PC-3 (cell line): ENCODE measurements at regions not wholly inside any gene's neighbourhood (a gene's known extent, or its start where the extent isn't known, plus 50 kb on each side); places are given as distances from the start of the nearest gene placed in this dataset.

Experiments used
- ATAC-seq: fragments of 200-7000 bp; cut with Tn5 transposase; 2 replicates; pipeline ENCODE4 v1.9.1; 2020; ENCODE audit warnings: mild to moderate bottlenecking, moderate library complexity
- BruUV-seq: library from RNA; stranded (reverse); fragments of 400-500 nt; replicated peaks from 2 replicates; lab custom pipeline; 2021; lab: Mats Ljungman, UMichigan
- CTCF ChIA-PET: fragments of 300-600 bp; sonication (Branson Sonifier 250); formaldehyde crosslinking; loops from one replicate; lab custom pipeline; 2022; ENCODE audit warnings: antibody characterized with exemption; lab: Charles Lee
- POLR2A ChIA-PET: fragments of 300-600 bp; sonication (Branson Sonifier 250); formaldehyde crosslinking; loops from one replicate; lab custom pipeline; 2022; ENCODE audit warnings: antibody characterized with exemption; ENCODE audit not compliant: unreplicated experiment; lab: Charles Lee
- DNase-seq: peaks from one replicate; pipeline ENCODE4 v3.0.0-alpha.2; 2015
- H2AFZ ChIP-seq: fragments of 300-600 bp; sonication (generic); 2 replicates; pipeline ENCODE4 v1.6.0; 2016; ENCODE audit warnings: antibody characterized with exemption, low read length
- H3F3A ChIP-seq: fragments of 300-600 bp; sonication (generic); one replicate; pipeline ENCODE4 v1.6.0; 2017; ENCODE audit warnings: antibody characterized with exemption, low read length, control low read depth, mild to moderate bottlenecking; ENCODE audit not compliant: unreplicated experiment
- H3K27ac ChIP-seq: fragments of 300-600 bp; sonication (generic); 2 replicates; pipeline ENCODE4 v1.5.1; 2016; ENCODE audit warnings: mild to moderate bottlenecking, low read length
- H3K27me3 ChIP-seq: fragments of 300-600 bp; sonication (generic); 2 replicates; pipeline ENCODE4 v1.6.1; 2016; ENCODE audit warnings: low read length, mixed read lengths
- H3K36me3 ChIP-seq: fragments of 300-600 bp; sonication (generic); 2 replicates; pipeline ENCODE4 v1.6.1; 2016; ENCODE audit warnings: low read depth, mixed run types, low read length, mixed read lengths
- H3K4me1 ChIP-seq: fragments of 300-600 bp; sonication (generic); 2 replicates; pipeline ENCODE4 v1.5.1; 2016; ENCODE audit warnings: low read length; ENCODE audit not compliant: insufficient read depth
- H3K4me2 ChIP-seq: fragments of 300-600 bp; sonication (generic); 2 replicates; pipeline ENCODE4 v1.6.0; 2016; ENCODE audit warnings: low read length
- H3K4me3 ChIP-seq: fragments of 300-600 bp; sonication (generic); 2 replicates; pipeline ENCODE4 v1.5.1; 2016; ENCODE audit warnings: mild to moderate bottlenecking, low read length, mixed read lengths
- H3K79me2 ChIP-seq: fragments of 300-600 bp; sonication (generic); 2 replicates; pipeline ENCODE4 v1.6.1; 2017; ENCODE audit warnings: low read length, mixed read lengths
- H3K9ac ChIP-seq: fragments of 300-600 bp; sonication (generic); 2 replicates; pipeline ENCODE4 v1.6.0; 2016; ENCODE audit warnings: mild to moderate bottlenecking, low read length
- H3K9me2 ChIP-seq: fragments of 300-600 bp; sonication (generic); replicated peaks from 2 replicates; pipeline ENCODE4 v1.6.1; 2016; ENCODE audit warnings: mixed run types, low read length, mixed read lengths
- H3K9me3 ChIP-seq: fragments of 300-600 bp; sonication (generic); 2 replicates; pipeline ENCODE4 v1.6.1; 2016; ENCODE audit warnings: low read length, mixed read lengths
- H4K20me1 ChIP-seq: fragments of 300-600 bp; sonication (generic); 2 replicates; pipeline ENCODE4 v1.6.1; 2016; ENCODE audit warnings: low read length, mixed read lengths
- EZH2 ChIP-seq: fragments of 300-600 bp; sonication (generic); IDR thresholded peaks from one replicate; pipeline ENCODE4 v1.6.1; 2017; ENCODE audit warnings: antibody characterized with exemption, mild to moderate bottlenecking, low read length; ENCODE audit not compliant: unreplicated experiment
- EZH2phosphoT487 ChIP-seq: fragments of 300-600 bp; sonication (generic); IDR thresholded peaks from 2 replicates; pipeline ENCODE4 v1.6.1; 2018; ENCODE audit warnings: mild to moderate bottlenecking, antibody characterized with exemption, low read length, borderline replicate concordance
- intact Hi-C: fragments of 100-400 bp; cut with micrococcal nuclease; formaldehyde crosslinking; loops from 2 replicates; pipeline ENCODE4 v1.9.0; 2023
- TF ChIP-seq, protein P1 (sequence below): fragments of 300-600 bp; sonication (generic); conservative IDR thresholded peaks from 2 replicates; pipeline ENCODE4 v1.5.1; 2017; ENCODE audit warnings: antibody characterized with exemption, low read depth, mild to moderate bottlenecking, low read length

DNA sequence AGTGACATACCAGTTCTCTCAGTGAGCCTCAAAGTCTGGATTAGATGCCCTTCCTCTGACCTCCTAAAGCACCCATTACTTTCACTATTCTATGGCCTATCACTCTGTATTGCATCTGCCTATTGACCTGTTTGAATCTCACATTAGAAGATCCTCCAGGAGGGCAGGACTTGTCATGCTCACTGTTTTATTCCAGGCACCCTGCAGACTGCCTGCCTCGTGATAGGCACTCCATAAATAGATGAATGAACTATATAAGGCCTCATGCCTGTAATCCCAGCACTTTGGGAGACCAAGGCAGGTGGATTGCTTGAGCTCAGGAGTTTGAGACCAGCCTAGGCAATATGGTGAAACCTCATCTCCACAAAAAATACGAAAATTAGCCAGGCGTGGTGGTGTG is 160.1 kb upstream of the CADM1 start:
- CTCF ChIA-PET: no interaction called here

DNA sequence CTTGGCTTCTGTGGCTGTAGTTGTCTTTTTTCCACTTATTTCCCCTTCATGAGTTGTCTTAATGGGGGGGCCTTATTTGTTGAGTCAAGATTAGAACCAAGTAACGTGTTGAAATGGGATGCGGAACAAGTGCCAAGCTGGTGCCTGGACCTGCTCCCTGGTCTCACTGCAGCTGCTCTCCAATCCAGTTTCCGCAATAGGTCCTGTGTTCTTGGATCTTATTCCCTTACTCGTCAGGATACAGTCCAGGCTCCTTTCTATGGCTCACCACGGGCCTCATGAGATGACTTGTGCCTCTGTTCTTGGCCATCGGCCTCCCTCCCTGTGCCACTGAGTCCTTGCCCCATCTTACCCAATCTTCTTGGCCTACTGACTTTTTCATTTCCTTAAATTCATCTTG is 159.6 kb upstream of the CADM1 start:
- Histone ChIP-seq H3K9me3 (peaks cover 12% of the 10 kb centered on the region; the same call in 1 of the 2 replicates), H3K27ac (no peak overlapping the region), H3K9ac (no peak overlapping the region), H3K4me2 (no peak overlapping the region), H3K79me2 (no peaks in the 10 kb centered on the region), H3K4me3 (no peak overlapping the region), H4K20me1 (no peaks in the 10 kb centered on the region), H3K36me3 (no peaks in the 10 kb centered on the region), H2AFZ (no peak overlapping the region), H3K9me2 (no peaks in the 10 kb centered on the region), H3K27me3 (no peaks in the 10 kb centered on the region), H3K4me1 (no peaks in the 10 kb centered on the region), H3F3A (no peaks in the 10 kb centered on the region)
- intact Hi-C loops: no loop called here
- ChIA-PET CTCF (no interaction called here), POLR2A (no interaction called here)
- DNase-seq (no peak), ATAC-seq (no peak)
- no TSS peak for BruUV-seq
- no peak for TF ChIP-seq EZH2
- TF ChIP-seq EZH2phosphoT487: no peak
- TF ChIP-seq, protein P1, sequence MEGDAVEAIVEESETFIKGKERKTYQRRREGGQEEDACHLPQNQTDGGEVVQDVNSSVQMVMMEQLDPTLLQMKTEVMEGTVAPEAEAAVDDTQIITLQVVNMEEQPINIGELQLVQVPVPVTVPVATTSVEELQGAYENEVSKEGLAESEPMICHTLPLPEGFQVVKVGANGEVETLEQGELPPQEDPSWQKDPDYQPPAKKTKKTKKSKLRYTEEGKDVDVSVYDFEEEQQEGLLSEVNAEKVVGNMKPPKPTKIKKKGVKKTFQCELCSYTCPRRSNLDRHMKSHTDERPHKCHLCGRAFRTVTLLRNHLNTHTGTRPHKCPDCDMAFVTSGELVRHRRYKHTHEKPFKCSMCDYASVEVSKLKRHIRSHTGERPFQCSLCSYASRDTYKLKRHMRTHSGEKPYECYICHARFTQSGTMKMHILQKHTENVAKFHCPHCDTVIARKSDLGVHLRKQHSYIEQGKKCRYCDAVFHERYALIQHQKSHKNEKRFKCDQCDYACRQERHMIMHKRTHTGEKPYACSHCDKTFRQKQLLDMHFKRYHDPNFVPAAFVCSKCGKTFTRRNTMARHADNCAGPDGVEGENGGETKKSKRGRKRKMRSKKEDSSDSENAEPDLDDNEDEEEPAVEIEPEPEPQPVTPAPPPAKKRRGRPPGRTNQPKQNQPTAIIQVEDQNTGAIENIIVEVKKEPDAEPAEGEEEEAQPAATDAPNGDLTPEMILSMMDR: no peak

More for the DNA sequence above, 160.1 kb upstream of the CADM1 start:
- Histone ChIP-seq H3K4me1 (no peaks in the 10 kb centered on the region), H3K27me3 (no peaks in the 10 kb centered on the region), H3K4me2 (no peak overlapping the region), H3K4me3 (no peak overlapping the region), H3K36me3 (no peaks in the 10 kb centered on the region), H3K9me2 (no peaks in the 10 kb centered on the region), H2AFZ (no peak overlapping the region), H3K9me3 (peaks cover 12% of the 10 kb centered on the region; the same call in 1 of the 2 replicates), H3K79me2 (no peaks in the 10 kb centered on the region), H4K20me1 (no peaks in the 10 kb centered on the region), H3K27ac (no peak overlapping the region), H3F3A (no peaks in the 10 kb centered on the region), H3K9ac (no peak overlapping the region)
- ATAC-seq: no peak
- no peak for DNase-seq
- intact Hi-C loops: no loop called here
- TF ChIP-seq, protein P1: no peak
- TF ChIP-seq EZH2phosphoT487 (no peak), EZH2 (no peak)
- POLR2A ChIA-PET: no interaction called here
- no TSS peak for BruUV-seq

DNA sequence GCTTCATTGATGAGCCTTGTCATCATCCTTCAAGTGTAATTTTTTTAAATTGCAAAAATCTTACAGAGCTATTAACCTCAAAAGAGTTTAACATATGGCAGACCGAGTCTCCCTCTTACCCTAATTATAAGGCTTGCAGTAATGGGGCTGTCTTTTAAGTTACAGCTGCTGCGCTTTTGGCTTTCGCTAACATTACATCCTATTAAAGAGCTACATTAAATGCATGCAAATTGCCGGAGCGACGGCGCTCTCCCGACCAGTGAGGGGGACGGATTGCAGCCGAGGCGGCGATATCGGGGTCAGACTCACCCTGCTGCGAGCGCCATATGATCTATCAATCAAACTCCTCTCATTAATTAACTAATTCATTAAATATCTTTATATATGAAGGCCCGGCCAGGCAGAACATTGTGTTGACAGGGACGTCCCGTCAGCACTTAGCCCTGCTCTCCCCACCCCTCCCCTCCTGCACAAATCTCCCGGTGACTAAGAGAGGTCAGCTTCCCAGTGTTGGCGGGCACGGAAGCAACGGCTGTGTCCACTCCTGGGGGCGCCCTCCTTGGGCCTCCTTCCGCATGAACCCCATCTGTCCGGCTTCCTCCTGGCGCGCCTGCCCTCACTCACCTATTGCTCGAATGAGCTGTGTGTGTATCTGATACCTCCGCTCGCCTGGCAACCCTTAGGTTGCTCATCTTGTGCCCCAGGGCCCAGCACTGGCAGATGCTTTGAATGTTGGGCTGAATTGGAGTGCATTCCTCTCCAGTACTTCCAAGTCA is 156.0 kb upstream of the CADM1 start:
- H3K36me3 ChIP-seq: no peaks in the 10 kb centered on the region
- no peak overlapping the region for H3K27ac ChIP-seq
- ChIA-PET CTCF (no interaction called here), POLR2A (no interaction called here)
- no peaks in the 10 kb centered on the region for H4K20me1 ChIP-seq
- no peak for DNase-seq
- no peak for ATAC-seq
- no peaks in the 10 kb centered on the region for H3K79me2 ChIP-seq
- no peak overlapping the region for H2AFZ ChIP-seq
- no peaks in the 10 kb centered on the region for H3K9me2 ChIP-seq
- BruUV-seq: no TSS peak
- H3K4me3 ChIP-seq: no peak overlapping the region
- TF ChIP-seq EZH2 (no peak), EZH2phosphoT487 (no peak)
- TF ChIP-seq, protein P1: no peak
- H3K9ac ChIP-seq: no peak overlapping the region
- H3F3A ChIP-seq: no peaks in the 10 kb centered on the region
- intact Hi-C loops: no loop called here
- peaks cover 7% of the 10 kb centered on the region; the same call in 1 of the 2 replicates for H3K9me3 ChIP-seq
- no peaks in the 10 kb centered on the region for H3K4me1 ChIP-seq
- no peaks in the 10 kb centered on the region for H3K27me3 ChIP-seq
- H3K4me2 ChIP-seq: no peak overlapping the region
